ENCODE measurements at regions not wholly inside any gene's neighbourhood (a gene's known extent, or its start where the extent isn't known, plus 50 kb on each side); places are given as distances from the start of the nearest gene placed in this dataset.
"Not testable (repeated sequence)": the region's sequence is repeated elsewhere in the genome, so short reads cannot be mapped to it uniquely, and the experiment has no call there.

GRCh38 chr13:30061217-30061616 is 210.8 kb upstream of the UBL3 start:
- DNase-seq = no peak

DNA sequence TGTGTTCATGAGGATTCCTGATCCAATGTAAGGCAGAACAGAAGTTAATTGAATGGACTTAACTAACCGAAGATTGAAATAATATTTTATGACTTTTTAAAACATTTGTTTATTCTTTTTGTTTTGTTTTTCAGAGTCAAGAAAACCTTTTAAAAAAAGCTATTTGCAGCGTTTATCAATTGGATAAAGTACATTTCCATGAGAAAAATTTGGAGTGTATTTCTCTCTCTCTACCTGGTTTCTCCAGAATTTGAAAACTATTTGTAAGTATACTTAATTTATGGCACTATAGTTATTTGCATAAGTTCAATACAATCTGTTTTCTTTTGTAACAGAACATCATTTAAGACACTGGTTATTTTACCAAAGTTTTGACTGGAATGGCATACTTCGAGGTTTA is 208.0 kb upstream of the UBL3 start:
- DNase-seq = no peak

- not testable (repeated sequence) for DNase-seq
These were observed 204.1 kb upstream of the UBL3 start for GRCh38 chr13:30054546-30054945.

- no peak for DNase-seq
These were observed 203.5 kb upstream of the UBL3 start for GRCh38 chr13:30053939-30054338.

DNA sequence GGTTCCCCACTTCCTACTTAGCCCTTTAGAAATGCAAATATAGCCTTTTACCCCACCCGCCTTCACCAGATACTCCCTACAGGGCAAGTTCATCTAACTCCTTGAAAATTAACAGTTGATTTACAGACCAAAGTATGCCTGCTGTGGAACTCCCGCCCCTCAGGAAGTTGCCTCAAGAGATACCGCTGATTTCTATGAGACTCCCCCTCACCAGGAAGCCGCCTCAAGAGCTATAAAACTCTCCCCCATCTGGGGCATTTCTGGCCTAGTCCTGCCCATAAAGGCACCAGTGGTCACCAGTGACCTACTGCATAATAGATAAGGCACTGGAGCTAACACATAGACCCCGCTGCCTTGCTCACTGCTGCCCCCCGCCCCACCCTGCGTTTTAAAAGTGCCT is 201.7 kb upstream of the UBL3 start:
- no peak for DNase-seq

- DNase-seq = no peak
These were observed 201.2 kb upstream of the UBL3 start for GRCh38 chr13:30051531-30052060.

GRCh38 chr13:30049692-30050091 is 199.3 kb upstream of the UBL3 start:
- DNase-seq = no peak

GRCh38 chr13:30047154-30047874 is 196.9 kb upstream of the UBL3 start:
- no peak for DNase-seq

GRCh38 chr13:30045916-30046704 is 195.7 kb upstream of the UBL3 start:
- no peak for DNase-seq

DNA sequence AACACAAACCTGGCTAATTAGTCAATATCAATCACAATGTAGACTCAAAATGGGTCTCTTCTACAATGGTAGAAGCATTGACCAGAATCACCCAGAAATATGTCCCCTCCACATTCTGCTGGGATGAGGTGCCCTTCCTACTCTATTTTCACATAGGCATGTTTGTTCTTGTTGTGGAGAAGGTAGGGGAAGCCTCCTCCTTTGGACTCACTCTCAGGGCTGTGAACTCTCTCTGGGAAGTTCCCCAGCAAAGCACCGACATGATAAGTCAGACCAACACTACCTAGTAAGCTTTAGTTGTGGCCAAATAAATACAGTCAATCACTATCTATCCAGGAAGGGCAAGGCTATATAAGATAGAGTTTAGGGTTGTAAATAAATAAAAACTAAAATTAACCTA is 194.5 kb upstream of the UBL3 start:
- DNase-seq = no peak

- no peak for DNase-seq
These were observed 193.2 kb upstream of the UBL3 start for GRCh38 chr13:30043631-30043925.

DNA sequence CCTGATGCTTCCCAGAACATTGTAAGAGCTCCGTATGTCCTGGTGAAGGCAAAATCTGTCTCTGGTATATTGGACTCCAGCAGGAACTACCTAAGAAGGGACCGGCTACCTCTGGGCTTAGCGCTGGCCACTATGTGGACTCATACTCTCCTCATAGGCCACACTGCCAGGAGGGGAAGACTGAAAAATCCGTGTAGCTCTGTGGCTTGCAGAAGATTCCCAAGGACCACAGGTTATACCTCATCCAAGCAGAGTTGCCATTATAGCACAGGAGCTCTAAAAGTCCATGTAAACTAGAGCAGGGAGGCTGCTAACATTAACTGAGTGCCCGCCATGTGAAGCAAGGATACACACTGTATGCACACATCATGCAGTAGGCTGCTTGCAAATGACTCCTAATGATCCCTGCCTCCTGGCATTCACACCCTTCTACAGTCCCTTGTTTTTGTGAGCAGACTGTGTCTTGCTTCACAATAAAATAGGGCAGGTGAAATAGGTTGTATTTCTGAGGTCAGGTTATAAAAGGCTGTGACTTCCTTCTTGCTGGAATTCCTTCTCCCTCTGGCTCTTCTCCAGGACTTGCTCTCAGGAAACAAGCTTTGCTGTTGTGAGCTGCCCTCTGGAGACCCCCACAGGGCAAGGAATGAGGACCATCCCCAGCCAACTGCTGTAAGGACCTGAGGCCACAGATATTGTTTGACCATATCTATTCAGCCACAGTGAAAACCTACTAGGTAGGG is 192.6 kb upstream of the UBL3 start:
- no peak for DNase-seq

DNA sequence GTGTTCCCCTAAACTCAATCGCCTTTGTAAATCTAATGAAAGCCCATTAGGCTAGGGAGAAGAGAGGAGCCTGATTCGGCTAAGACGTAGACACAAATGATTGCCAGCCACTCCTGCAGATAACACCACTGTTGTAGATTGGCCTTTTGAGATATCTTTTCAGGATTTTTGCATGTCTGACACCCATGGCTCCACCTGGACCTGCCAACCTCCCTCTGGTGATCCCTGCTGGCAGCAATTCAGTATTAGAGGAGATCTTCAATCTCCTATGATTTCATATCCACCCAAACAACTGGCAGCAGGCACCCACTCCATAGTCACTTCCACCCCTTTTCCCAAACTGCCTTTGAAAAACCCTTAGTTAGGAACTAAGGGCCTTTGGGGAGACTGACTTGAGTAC is 191.9 kb upstream of the UBL3 start:
- DNase-seq = no peak

GRCh38 chr13:30039511-30039911 is 189.1 kb upstream of the UBL3 start:
- DNase-seq = no peak

DNA sequence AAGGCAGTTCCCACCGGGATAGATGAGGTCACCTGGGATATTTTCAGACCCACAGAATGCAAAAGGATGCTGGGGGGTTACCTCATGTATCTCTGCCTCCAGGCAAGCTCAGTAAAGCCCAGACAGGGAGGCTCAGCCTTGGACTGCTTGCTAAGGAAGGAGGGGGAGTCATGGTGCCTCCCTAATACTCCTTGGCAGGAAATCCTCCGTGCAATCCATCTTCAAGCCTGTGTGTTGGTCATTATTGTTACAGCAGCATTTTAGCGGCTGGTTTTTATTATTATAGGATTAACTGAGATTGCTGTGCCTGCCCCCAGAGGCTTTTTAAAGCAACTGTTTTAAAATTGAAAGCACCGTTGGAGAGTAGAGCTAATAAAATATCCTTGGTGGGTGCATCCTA is 188.5 kb upstream of the UBL3 start:
- DNase-seq = no peak

DNA sequence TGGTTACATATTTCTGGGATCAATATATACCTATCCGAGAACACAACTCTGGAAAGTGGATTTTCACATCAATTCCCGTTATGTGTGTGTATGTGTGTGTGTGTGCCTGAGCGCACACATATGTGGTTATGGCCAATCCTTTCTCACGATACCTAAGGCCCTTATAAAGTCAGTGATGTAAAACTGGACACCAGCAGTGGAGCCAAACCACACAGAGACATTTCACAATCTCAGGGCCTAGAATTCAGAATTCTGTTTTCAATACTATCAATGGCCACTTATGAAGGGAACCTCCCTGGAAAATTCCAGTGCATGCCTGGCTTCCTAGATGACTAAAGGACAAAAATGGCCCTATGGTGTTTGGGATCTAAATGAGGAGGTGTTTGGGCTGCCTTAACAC is 187.3 kb upstream of the UBL3 start:
- no peak for DNase-seq

- DNase-seq = no peak
These were observed 186.9 kb upstream of the UBL3 start for GRCh38 chr13:30037306-30037705.

DNA sequence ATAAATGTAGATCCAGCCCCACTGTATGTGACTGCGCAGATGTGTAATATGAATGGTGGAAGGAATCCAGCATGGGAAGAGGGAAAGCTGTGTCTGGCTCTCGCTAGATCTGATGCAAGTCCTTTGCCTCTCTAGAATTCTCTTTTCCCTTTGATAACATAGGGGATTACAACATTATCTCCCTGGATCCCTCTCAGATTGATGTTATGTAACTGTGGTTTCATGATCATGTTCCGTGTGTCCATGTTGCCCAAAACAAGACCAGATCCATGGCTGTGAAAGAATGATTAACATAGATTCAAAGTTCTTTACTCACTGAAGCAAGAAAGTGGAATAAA is 184.0 kb upstream of the UBL3 start:
- no peak for DNase-seq

GRCh38 chr13:30033681-30034457 is 183.5 kb upstream of the UBL3 start:
- no peak for DNase-seq

DNA sequence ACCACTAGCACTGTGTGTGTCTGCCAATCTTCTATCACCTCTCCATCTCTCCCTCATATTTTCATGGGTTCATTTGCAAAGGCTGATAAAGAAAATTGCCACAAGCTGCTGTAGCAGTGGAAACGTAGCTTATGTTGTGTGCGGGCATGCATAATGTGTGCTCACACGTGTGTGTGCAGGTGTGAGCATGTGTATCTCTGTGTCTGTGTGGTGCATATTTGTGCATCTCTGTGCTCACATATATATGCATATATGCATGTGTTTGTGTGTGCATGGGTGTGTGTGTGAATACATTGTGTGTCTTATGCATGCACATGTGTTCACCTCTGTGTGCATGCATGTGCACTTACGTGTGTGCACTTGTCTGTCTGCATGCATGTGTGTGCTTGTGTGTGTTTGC is 181.8 kb upstream of the UBL3 start:
- DNase-seq = no peak

DNA sequence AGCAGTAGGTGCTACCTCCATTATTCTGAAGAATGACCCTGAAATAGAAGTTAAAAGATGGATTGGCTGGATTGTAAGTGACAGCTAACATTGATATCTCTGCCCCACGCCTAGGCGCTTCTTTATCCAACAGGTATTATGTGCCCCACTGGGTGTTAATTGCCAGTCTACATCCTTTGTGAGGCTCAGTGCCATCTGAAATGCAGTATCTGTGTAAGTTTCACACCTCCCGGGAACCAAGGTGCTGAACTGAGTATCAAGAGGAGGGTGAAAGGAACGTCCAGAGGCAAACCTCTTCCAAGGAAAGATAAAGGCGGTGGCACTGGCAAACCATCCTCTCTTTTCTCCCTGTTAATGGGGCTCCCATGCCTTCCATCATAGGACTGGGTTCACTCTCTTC is 181.1 kb upstream of the UBL3 start:
- DNase-seq = no peak

GRCh38 chr13:30030141-30030750 is 179.8 kb upstream of the UBL3 start:
- DNase-seq = no peak

All from activated CD4-positive, alpha-beta T cell treated with anti-CD3 and anti-CD28 coated beads for 1 hour (primary cell).